Nephron progenitor cell (in vitro differentiated cells): ENCODE measurements at regions not wholly inside any gene's neighbourhood (a gene's known extent, or its start where the extent isn't known, plus 50 kb on each side); places are given as distances from the start of the nearest gene placed in this dataset.

Source experiments
- DNase-seq: peaks from one replicate; pipeline ENCODE4 v3.0.0; 2021
- H3K27ac Mint-ChIP-seq: 2 replicates; pipeline ENCODE4 v1.8.0; 2021; ENCODE audit warnings: mild to moderate bottlenecking, moderate library complexity, mixed read lengths
- H3K27me3 Mint-ChIP-seq: 2 replicates; pipeline ENCODE4 v1.8.0; 2021; ENCODE audit warnings: mild to moderate bottlenecking, low read depth, mixed read lengths; ENCODE audit not compliant: poor library complexity
- H3K36me3 Mint-ChIP-seq: 2 replicates; pipeline ENCODE4 v1.8.0; 2021; ENCODE audit warnings: low read depth, mixed read lengths
- H3K4me1 Mint-ChIP-seq: 2 replicates; pipeline ENCODE4 v1.8.0; 2021; ENCODE audit warnings: mixed read lengths
- H3K4me3 Mint-ChIP-seq: 2 replicates; pipeline ENCODE4 v1.8.0; 2021; ENCODE audit warnings: mild to moderate bottlenecking, moderate library complexity, mixed read lengths
- H3K9me3 Mint-ChIP-seq: 2 replicates; pipeline ENCODE4 v1.8.0; 2021; ENCODE audit warnings: mild to moderate bottlenecking, moderate library complexity, mixed read lengths
- CTCF ChIP-seq: fragments of 200-600 bp; sonication (generic); IDR thresholded peaks from 2 replicates; pipeline ENCODE4 v1.5.0; 2021; ENCODE audit warnings: antibody characterized with exemption

DNA sequence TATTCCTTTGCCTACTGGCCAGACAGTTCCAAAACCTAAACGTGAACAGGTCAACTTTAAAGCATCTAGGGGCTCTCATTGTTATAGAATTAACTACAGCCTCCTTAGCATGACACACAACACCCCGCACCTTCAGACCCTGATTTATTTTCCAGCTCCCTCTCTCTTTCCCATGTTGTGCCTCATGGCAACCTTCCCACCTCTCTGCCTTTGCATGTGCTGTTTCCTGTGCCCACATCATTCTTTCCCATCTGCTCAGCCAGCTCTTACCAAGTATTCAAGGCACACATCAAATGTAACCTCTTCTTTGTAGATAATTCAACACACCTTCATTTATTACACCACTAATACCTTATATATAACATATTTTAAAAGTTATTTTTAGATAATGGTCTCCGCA is 291.0 kb downstream of the COL12A1 start:
- TF ChIP-seq CTCF = no peak
- Mint-ChIP-seq H3K27me3 (no peaks in the 10 kb centered on the region), H3K36me3 (no peaks in the 10 kb centered on the region), H3K4me1 (peaks cover 23% of the 10 kb centered on the region), H3K4me3 (no peak overlapping the region), H3K9me3 (no peaks in the 10 kb centered on the region), H3K27ac (peak overlapping the region; percentile 13)
- no peak for DNase-seq

- peaks cover 5% of the 10 kb centered on the region for H3K9me3 Mint-ChIP-seq
- H3K4me3 Mint-ChIP-seq = no peak overlapping the region
- H3K27ac Mint-ChIP-seq = no peak overlapping the region
- H3K36me3 Mint-ChIP-seq = no peaks in the 10 kb centered on the region
- TF ChIP-seq CTCF = no peak
- H3K27me3 Mint-ChIP-seq = no peaks in the 10 kb centered on the region
- DNase-seq = no peak
- H3K4me1 Mint-ChIP-seq = peaks cover 23% of the 10 kb centered on the region
Observed at GRCh38 chr6:74912234-74912633, 293.6 kb downstream of the COL12A1 start.

GRCh38 chr6:74902846-74903245 is 303.0 kb downstream of the COL12A1 start:
- H3K4me1 Mint-ChIP-seq = no peaks in the 10 kb centered on the region
- peaks cover 75% of the 10 kb centered on the region for H3K9me3 Mint-ChIP-seq
- no peak overlapping the region for H3K4me3 Mint-ChIP-seq
- no peak for TF ChIP-seq CTCF
- no peak for DNase-seq
- no peak overlapping the region for H3K27ac Mint-ChIP-seq
- no peaks in the 10 kb centered on the region for H3K36me3 Mint-ChIP-seq
- H3K27me3 Mint-ChIP-seq = peaks cover 2% of the 10 kb centered on the region

GRCh38 chr6:74902089-74902488 is 303.8 kb downstream of the COL12A1 start:
- H3K27ac Mint-ChIP-seq = no peak overlapping the region
- peaks cover 2% of the 10 kb centered on the region for H3K27me3 Mint-ChIP-seq
- no peak for TF ChIP-seq CTCF
- no peak for DNase-seq
- H3K4me1 Mint-ChIP-seq = no peaks in the 10 kb centered on the region
- H3K9me3 Mint-ChIP-seq = peaks cover 76% of the 10 kb centered on the region
- no peak overlapping the region for H3K4me3 Mint-ChIP-seq
- H3K36me3 Mint-ChIP-seq = no peaks in the 10 kb centered on the region

- Mint-ChIP-seq H3K4me3 (no peak overlapping the region), H3K9me3 (peaks cover 71% of the 10 kb centered on the region), H3K27me3 (peaks cover 2% of the 10 kb centered on the region), H3K27ac (no peak overlapping the region), H3K36me3 (no peaks in the 10 kb centered on the region), H3K4me1 (no peaks in the 10 kb centered on the region)
- DNase-seq = no peak
- no peak for TF ChIP-seq CTCF
Observed at GRCh38 chr6:74901576-74901975, 304.3 kb downstream of the COL12A1 start.

- H3K4me1 Mint-ChIP-seq = no peaks in the 10 kb centered on the region
- no peak for DNase-seq
- peaks cover 50% of the 10 kb centered on the region for H3K9me3 Mint-ChIP-seq
- H3K4me3 Mint-ChIP-seq = no peak overlapping the region
- H3K27me3 Mint-ChIP-seq = no peaks in the 10 kb centered on the region
- no peak for TF ChIP-seq CTCF
- no peak overlapping the region for H3K27ac Mint-ChIP-seq
- no peaks in the 10 kb centered on the region for H3K36me3 Mint-ChIP-seq
Observed at GRCh38 chr6:74899416-74899815, 306.4 kb downstream of the COL12A1 start.
